Neuronal stem cell (in vitro differentiated cells): ENCODE measurements at regions not wholly inside any gene's neighbourhood (a gene's known extent, or its start where the extent isn't known, plus 50 kb on each side); places are given as distances from the start of the nearest gene placed in this dataset.

Source experiments
- DNase-seq: peaks from one replicate; pipeline ENCODE4 v3.0.0-alpha.2; 2013; ENCODE audit warnings: low spot score
- H2AFZ ChIP-seq: one replicate; pipeline ENCODE4 v1.6.1; 2013; ENCODE audit warnings: mild to moderate bottlenecking, low read length, inconsistent platforms
- H2AK5ac ChIP-seq: 2 replicates; pipeline ENCODE4 v1.6.1; 2013; ENCODE audit warnings: low read depth, mild to moderate bottlenecking, inconsistent platforms, low read length, moderate library complexity, mixed read lengths
- H2BK120ac ChIP-seq: 2 replicates; pipeline ENCODE4 v1.6.1; 2013; ENCODE audit warnings: low read depth, mild to moderate bottlenecking, inconsistent platforms, low read length, moderate library complexity, mixed read lengths
- H2BK12ac ChIP-seq: one replicate; pipeline ENCODE4 v1.6.1; 2013; ENCODE audit warnings: low read length, inconsistent platforms
- H2BK15ac ChIP-seq: 2 replicates; pipeline ENCODE4 v1.6.1; 2013; ENCODE audit warnings: mild to moderate bottlenecking, low read length, inconsistent platforms, mixed read lengths
- H2BK5ac ChIP-seq: one replicate; pipeline ENCODE4 v1.6.1; 2013; ENCODE audit warnings: inconsistent platforms, mild to moderate bottlenecking, low read length, moderate library complexity
- H3K14ac ChIP-seq: one replicate; pipeline ENCODE4 v1.6.1; 2013; ENCODE audit warnings: low read length, inconsistent platforms
- H3K18ac ChIP-seq: 2 replicates; pipeline ENCODE4 v1.6.1; 2013; ENCODE audit warnings: low read length, inconsistent platforms
- H3K23ac ChIP-seq: 2 replicates; pipeline ENCODE4 v1.6.1; 2013; ENCODE audit warnings: low read depth, mild to moderate bottlenecking, mixed read lengths, low read length, inconsistent platforms; ENCODE audit not compliant: poor library complexity
- H3K27ac ChIP-seq: replicated peaks from 3 replicates; pipeline ENCODE4 v1.5.1; 2013; ENCODE audit warnings: low read length, inconsistent platforms
- H3K27me3 ChIP-seq, 3 experiments: 2 replicates each; pipeline ENCODE4 v1.6.1; 2013; ENCODE audit warnings: low read length in 3 of 3, mild to moderate bottlenecking in 2 of 3, inconsistent platforms in 1 of 3, low read depth in 1 of 3, mixed read lengths in 1 of 3, moderate library complexity in 1 of 3; ENCODE audit not compliant: control insufficient read depth in 3 of 3, insufficient read depth in 3 of 3
- H3K36me3 ChIP-seq, 2 donors: replicated peaks in 1 of 2; 2 replicates each; pipeline ENCODE4 v1.6.1; 2013; ENCODE audit warnings: low read length in 2 of 2; ENCODE audit not compliant: control insufficient read depth in 2 of 2, insufficient read depth in 2 of 2
- H3K4ac ChIP-seq: 2 replicates; pipeline ENCODE4 v1.6.1; 2013; ENCODE audit warnings: inconsistent platforms, mild to moderate bottlenecking, low read length, moderate library complexity
- H3K4me1 ChIP-seq, 2 donors: 1 replicate in 1 of 2; 2 replicates in 1 of 2; pipeline ENCODE4 v1.6.1; 2013; ENCODE audit warnings: low read length in 2 of 2, low read depth in 1 of 2; ENCODE audit not compliant: control insufficient read depth in 2 of 2, insufficient read depth in 1 of 2
- H3K4me2 ChIP-seq: one replicate; pipeline ENCODE4 v1.6.1; 2013; ENCODE audit warnings: mild to moderate bottlenecking, low read length, inconsistent platforms; ENCODE audit not compliant: insufficient read depth, poor library complexity, severe bottlenecking
- H3K4me3 ChIP-seq, 2 donors: 2 replicates each; pipeline ENCODE4 v1.5.1; 2013; ENCODE audit warnings: low read length in 2 of 2, mild to moderate bottlenecking in 2 of 2, inconsistent platforms in 1 of 2, moderate library complexity in 1 of 2
- H3K79me1 ChIP-seq: one replicate; pipeline ENCODE4 v1.6.1; 2013; ENCODE audit warnings: low read depth, mild to moderate bottlenecking, inconsistent platforms, low read length, moderate library complexity
- H3K9ac ChIP-seq: one replicate; pipeline ENCODE4 v1.6.1; 2013; ENCODE audit warnings: mild to moderate bottlenecking, low read depth, low read length, inconsistent platforms; ENCODE audit not compliant: poor library complexity
- H3K9me3 ChIP-seq, 2 donors: replicated peaks in 1 of 2; 2 replicates each; pipeline versions ENCODE3 to v1.6.1; 2013; ENCODE audit warnings: low read length in 2 of 2, mild to moderate bottlenecking in 2 of 2, inconsistent platforms in 1 of 2, low read depth in 1 of 2, mixed read lengths in 1 of 2, moderate library complexity in 1 of 2; ENCODE audit not compliant: control insufficient read depth in 2 of 2, insufficient read depth in 1 of 2
- H4K8ac ChIP-seq: one replicate; pipeline ENCODE4 v1.6.1; 2013; ENCODE audit warnings: low read depth, mild to moderate bottlenecking, inconsistent platforms, low read length, moderate library complexity
- H4K91ac ChIP-seq: one replicate; pipeline ENCODE4 v1.6.1; 2013; ENCODE audit warnings: low read length, low read depth, mild to moderate bottlenecking, inconsistent platforms; ENCODE audit not compliant: poor library complexity
- WGBS, 2 donors: extraction: QIAGEN DNeasy Blood & Tissue Kit; methylation state at CpG; one replicate each; pipeline ENCODE4 v1.1.7; 2013; ENCODE audit warnings: missing lambda C conversion rate in 2 of 2, mixed read lengths in 1 of 2; ENCODE audit not compliant: insufficient read length in 2 of 2, insufficient replicate concordance in 1 of 2; ENCODE audit errors: extremely low coverage in 2 of 2; 5-methylcytosine and 5-hydroxymethylcytosine counted together

GRCh38 chr7:126339813-126340212 lies 912.9 kb downstream of the GRM8 start:
- Histone ChIP-seq H3K27ac (no peak overlapping the region), H3K36me3 (no peaks in the 10 kb centered on the region), H2BK15ac (no peak overlapping the region), H4K8ac (no peak overlapping the region), H3K23ac (no peak overlapping the region), H3K27me3 (no peaks in the 10 kb centered on the region), H2AK5ac (no peak overlapping the region), H2AFZ (no peak overlapping the region), H3K9ac (no peak overlapping the region), H3K79me1 (no peaks in the 10 kb centered on the region), H2BK5ac (no peak overlapping the region), H3K18ac (no peak overlapping the region), H3K14ac (no peak overlapping the region), H3K4me3 (no peak overlapping the region), H3K4me1 (no peaks in the 10 kb centered on the region), H2BK120ac (no peak overlapping the region), H3K9me3 (no peaks in the 10 kb centered on the region), H4K91ac (no peak overlapping the region), H3K4ac (no peak overlapping the region), H2BK12ac (no peak overlapping the region), H3K4me2 (no peak overlapping the region)
- DNase-seq, result no peak
- WGBS, 2 donors, result no CpG with 5 or more reads among the region's 4 CpGs

DNA sequence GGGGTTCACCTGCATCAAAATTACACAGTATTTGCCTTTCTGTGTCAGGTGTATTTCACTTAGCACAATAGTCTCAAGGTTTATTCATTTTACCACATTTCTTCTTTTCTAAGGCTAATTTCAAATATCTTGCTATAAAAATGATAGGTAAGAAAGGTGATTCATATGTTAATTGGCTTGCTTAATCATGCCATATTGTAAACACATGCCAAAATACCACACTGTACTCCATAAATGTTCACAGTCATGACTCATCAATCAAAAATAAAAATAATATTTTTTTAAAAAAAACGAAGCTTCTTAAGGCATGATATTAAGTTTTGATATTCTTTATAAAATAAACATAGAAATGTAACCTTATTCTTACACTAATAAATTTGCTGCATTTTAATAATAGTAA lies 947.1 kb downstream of the GRM8 start:
- no peaks in the 10 kb centered on the region for H3K9me3 ChIP-seq
- no peaks in the 10 kb centered on the region for H3K36me3 ChIP-seq
- no peaks in the 10 kb centered on the region for H3K79me1 ChIP-seq
- no peaks in the 10 kb centered on the region for H3K4me1 ChIP-seq
- no CpG with 5 or more reads among the region's 1 CpG for WGBS, 2 donors
- H2BK5ac ChIP-seq, result no peak overlapping the region
- no peak overlapping the region for H3K14ac ChIP-seq
- H2BK15ac ChIP-seq, result no peak overlapping the region
- no peak overlapping the region for H3K18ac ChIP-seq
- H3K23ac ChIP-seq, result no peak overlapping the region
- DNase-seq, result no peak
- H2BK12ac ChIP-seq, result no peak overlapping the region
- no peak overlapping the region for H2BK120ac ChIP-seq
- no peak overlapping the region for H3K4ac ChIP-seq
- no peak overlapping the region for H3K4me2 ChIP-seq
- no peak overlapping the region for H3K27ac ChIP-seq
- no peak overlapping the region for H4K91ac ChIP-seq
- no peak overlapping the region for H3K4me3 ChIP-seq
- H3K27me3 ChIP-seq, result no peaks in the 10 kb centered on the region
- H2AK5ac ChIP-seq, result no peak overlapping the region
- H2AFZ ChIP-seq, result no peak overlapping the region
- no peak overlapping the region for H3K9ac ChIP-seq
- H4K8ac ChIP-seq, result no peak overlapping the region

DNA sequence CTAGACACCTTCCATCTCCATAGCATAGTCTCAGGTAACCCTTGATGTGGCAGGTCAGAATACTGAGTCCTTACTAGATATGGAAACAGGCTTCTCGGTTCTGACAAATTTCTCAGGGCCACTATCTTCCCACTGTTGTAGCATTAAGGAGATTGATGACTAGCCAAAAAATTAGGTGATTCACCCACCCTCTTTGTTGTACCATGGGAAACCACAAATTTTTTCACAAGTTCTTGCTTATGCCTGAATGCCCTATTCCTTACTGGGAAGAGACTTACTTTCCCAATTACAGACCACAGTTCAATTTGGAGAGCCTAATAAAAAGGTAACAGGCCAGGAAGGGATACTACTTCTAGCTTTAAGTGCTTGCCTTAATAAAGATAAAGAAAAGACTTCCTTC lies 948.8 kb downstream of the GRM8 start:
- Histone ChIP-seq H3K23ac (no peak overlapping the region), H3K18ac (no peak overlapping the region), H3K4me1 (no peaks in the 10 kb centered on the region), H2BK15ac (no peak overlapping the region), H3K4ac (no peak overlapping the region), H3K27me3 (no peaks in the 10 kb centered on the region), H2BK120ac (no peak overlapping the region), H3K27ac (no peak overlapping the region), H3K4me2 (no peak overlapping the region), H3K36me3 (no peaks in the 10 kb centered on the region), H3K4me3 (no peak overlapping the region), H3K9me3 (no peaks in the 10 kb centered on the region), H3K14ac (no peak overlapping the region), H3K79me1 (no peaks in the 10 kb centered on the region), H2BK5ac (no peak overlapping the region), H2AK5ac (no peak overlapping the region), H2BK12ac (no peak overlapping the region), H4K91ac (no peak overlapping the region), H4K8ac (no peak overlapping the region), H3K9ac (no peak overlapping the region), H2AFZ (no peak overlapping the region)
- DNase-seq, result no peak
- WGBS, 2 donors, result no CpG with 5 or more reads among the region's 1 CpG

GRCh38 chr7:126302639-126303038 lies 950.1 kb downstream of the GRM8 start:
- no peak overlapping the region for H3K18ac ChIP-seq
- H3K14ac ChIP-seq, result no peak overlapping the region
- no peak for DNase-seq
- H3K23ac ChIP-seq, result no peak overlapping the region
- H2BK5ac ChIP-seq, result no peak overlapping the region
- H2AK5ac ChIP-seq, result no peak overlapping the region
- no peak overlapping the region for H3K9ac ChIP-seq
- H3K27ac ChIP-seq, result no peak overlapping the region
- no peak overlapping the region for H2BK120ac ChIP-seq
- no peak overlapping the region for H3K4me3 ChIP-seq
- H2AFZ ChIP-seq, result no peak overlapping the region
- H3K4ac ChIP-seq, result no peak overlapping the region
- no peak overlapping the region for H3K4me2 ChIP-seq
- H2BK15ac ChIP-seq, result no peak overlapping the region
- H3K27me3 ChIP-seq, result no peaks in the 10 kb centered on the region
- no peak overlapping the region for H2BK12ac ChIP-seq
- H4K91ac ChIP-seq, result no peak overlapping the region
- no peaks in the 10 kb centered on the region for H3K4me1 ChIP-seq
- WGBS, 2 donors, result no CpG with 5 or more reads among the region's 2 CpGs
- no peaks in the 10 kb centered on the region for H3K36me3 ChIP-seq
- H4K8ac ChIP-seq, result no peak overlapping the region
- H3K79me1 ChIP-seq, result no peaks in the 10 kb centered on the region
- H3K9me3 ChIP-seq, result no peaks in the 10 kb centered on the region
